Esophagus squamous epithelium (tissue), 4 donors: ENCODE measurements at regions not wholly inside any gene's neighbourhood (a gene's known extent, or its start where the extent isn't known, plus 50 kb on each side); places are given as distances from the start of the nearest gene placed in this dataset.

ENCODE experiments used
- POLR2A ChIP-seq, 4 donors: fragments of 450-650 bp; IDR thresholded peaks; one replicate each; pipeline ENCODE4 v1.6.1; 2017; ENCODE audit warnings: antibody characterized with exemption in 4 of 4, mild to moderate bottlenecking in 4 of 4, moderate library complexity in 3 of 4
- TF ChIP-seq, protein P1 (sequence below), 6 experiments: fragments of 450-650 bp in 4 of 6; fragments of 200-600 bp in 2 of 6; sonication (generic) in 2 of 6; IDR thresholded peaks; one replicate each; pipeline ENCODE4 v1.5.1; 2016 to 2019; ENCODE audit warnings: antibody characterized with exemption in 6 of 6, mild to moderate bottlenecking in 4 of 6, moderate library complexity in 4 of 6

DNA sequence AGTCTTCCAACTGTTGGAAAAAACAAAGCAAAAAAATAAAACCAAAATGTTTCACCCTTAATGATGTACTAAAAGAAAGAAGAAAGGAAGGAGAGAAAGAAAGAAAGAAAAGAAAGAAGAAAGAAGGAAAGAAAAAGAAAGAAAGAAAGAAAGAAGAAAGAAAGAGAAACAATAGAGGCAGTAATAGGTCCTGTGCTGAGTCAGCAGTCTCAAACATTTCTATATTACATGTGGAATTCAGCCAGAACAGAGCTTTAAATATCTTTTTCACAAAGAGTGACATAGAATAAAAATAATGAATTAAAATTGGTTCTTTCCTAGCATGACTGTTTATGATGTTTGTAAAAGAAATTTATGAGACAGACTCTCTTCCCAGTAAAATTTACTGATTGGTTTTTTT is 1135.3 kb upstream of the CDH8 start:
- TF ChIP-seq, protein P1, sequence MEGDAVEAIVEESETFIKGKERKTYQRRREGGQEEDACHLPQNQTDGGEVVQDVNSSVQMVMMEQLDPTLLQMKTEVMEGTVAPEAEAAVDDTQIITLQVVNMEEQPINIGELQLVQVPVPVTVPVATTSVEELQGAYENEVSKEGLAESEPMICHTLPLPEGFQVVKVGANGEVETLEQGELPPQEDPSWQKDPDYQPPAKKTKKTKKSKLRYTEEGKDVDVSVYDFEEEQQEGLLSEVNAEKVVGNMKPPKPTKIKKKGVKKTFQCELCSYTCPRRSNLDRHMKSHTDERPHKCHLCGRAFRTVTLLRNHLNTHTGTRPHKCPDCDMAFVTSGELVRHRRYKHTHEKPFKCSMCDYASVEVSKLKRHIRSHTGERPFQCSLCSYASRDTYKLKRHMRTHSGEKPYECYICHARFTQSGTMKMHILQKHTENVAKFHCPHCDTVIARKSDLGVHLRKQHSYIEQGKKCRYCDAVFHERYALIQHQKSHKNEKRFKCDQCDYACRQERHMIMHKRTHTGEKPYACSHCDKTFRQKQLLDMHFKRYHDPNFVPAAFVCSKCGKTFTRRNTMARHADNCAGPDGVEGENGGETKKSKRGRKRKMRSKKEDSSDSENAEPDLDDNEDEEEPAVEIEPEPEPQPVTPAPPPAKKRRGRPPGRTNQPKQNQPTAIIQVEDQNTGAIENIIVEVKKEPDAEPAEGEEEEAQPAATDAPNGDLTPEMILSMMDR (IDR thresholded peaks at IDR 0.05): no peak
- no peak for TF ChIP-seq POLR2A (IDR thresholded peaks at IDR 0.05)
